ENCODE measurements at regions not wholly inside any gene's neighbourhood (a gene's known extent, or its start where the extent isn't known, plus 50 kb on each side); places are given as distances from the start of the nearest gene placed in this dataset.
"Not testable (repeated sequence)": the region's sequence is repeated elsewhere in the genome, so short reads cannot be mapped to it uniquely, and the experiment has no call there.

DNA sequence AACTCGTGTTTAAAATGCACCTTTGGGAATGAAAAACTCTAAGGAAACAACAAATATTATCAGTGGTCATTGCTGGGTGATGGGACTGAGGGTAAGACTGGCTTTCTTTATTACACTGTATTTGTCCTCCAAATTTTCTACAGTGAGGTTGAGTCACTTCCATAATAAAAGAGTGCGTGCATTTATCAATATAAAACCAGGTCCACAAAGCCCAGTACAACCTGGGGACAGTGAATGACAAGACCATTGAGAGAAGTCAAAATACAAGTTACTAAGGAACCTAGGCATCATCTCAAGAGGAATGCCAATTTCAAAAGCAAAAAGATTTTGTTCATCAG lies 76.4 kb downstream of the MAGED4 start:
- DNase-seq: no peak

DNA sequence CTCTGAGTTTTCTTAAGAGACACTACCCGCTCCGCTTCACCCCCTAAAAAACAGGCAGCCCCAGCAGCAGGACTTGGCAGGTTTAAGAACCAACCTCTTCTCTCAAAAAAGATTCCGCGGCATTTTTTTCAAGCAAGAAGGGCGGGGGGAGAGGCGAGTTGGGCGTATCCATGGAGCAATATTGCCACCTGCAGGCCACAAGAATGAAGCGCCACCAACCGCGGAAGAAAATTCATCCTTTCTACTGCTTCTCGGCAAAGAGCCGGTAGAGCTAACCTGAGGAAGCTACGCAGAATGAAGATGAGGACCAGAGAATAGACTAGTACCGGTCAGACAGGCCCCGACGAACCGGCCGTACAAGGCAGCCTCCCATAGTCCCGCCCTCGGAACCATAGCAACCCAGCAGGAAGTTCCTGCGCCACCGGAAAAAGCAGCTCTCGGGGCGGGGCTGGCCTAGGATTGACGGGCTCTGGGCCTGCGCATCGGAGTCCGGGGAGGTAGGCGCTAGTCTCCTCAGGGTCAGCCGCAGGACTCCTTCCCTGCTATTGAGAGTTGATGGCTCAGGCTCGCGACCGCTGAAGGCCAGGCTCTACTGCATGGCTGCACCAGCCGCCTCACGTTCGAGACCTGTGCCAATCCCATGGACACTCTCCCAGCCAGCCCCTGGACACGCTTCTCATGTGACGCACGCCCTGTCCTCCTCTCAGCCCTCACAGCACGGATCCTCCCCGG lies 76.9 kb downstream of the MAGED4 start:
- peak; percentile 55 for DNase-seq

DNA sequence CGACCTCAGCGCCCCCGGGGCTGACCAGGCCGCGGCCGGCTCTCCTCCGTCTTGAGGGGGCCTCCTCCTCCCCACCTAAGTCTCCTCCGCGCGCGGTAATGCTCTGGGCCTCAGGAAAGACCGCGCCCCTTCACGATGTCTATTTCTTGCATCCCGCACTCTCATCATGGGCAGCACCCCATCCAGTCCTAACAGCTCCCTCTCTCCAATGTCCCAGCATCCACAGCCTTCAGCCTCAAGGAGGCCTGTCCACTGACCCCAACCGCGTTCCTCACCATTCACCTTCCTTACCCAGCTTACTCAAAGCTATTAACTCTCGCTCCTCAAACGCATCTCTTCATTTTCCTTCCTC lies 77.5 kb downstream of the MAGED4 start:
- no peak for DNase-seq

DNA sequence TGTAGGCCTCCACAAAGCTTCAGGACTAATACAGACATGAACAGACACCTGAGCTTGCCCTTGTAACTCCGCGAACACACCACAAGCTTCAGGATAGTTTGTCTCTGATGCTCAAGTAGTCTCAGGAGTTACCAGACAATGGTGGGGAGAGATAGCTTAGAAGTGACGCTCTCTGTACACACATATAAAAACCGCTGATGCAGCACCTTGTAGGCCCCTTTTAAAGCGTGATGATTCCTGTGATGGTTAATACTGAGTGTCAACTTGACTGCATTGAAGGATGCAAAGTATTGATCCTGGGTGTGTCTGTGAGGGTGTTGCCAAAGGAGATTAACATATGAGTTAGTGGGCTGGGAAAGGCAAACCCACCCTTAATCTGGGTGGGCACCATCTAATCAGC lies 78.7 kb downstream of the MAGED4 start:
- DNase-seq: no peak

DNA sequence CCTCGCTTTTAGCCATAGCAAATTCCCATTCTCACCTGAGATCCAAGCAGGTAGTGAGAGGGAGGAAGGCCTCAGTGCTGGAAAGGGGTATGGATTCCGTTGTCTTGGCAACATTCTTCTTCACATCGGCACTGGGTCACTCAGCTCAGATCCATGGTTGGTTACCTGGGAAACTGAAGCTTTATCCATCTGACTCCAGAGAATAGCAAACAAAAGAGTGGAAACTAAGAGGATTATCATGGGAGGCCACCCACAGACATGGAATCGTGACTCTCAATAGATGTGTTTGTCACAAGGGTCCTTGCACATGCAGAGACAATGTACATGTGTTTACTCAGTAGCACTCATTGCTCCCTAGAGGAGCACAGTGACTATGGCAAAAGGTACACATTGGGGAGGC lies 81.0 kb downstream of the MAGED4 start:
- DNase-seq: no peak

DNA sequence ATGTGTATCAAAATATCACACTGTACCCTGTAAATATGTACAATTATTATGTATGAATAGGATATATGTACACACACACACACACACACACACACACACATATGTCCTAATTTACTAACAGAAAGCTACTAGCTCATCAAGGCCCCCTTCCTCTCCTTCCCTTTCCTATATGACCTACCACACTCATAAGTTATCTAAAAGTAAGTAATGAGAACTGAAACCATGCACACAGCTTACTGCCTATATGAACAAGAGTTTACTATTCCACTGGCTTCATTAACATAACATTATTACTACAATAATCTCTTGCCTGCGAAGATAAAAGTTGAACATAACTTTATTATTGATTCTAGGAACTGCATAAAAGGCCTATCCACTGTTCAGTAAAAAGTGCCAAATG lies 83.8 kb downstream of the MAGED4 start:
- DNase-seq: not testable (repeated sequence)

DNA sequence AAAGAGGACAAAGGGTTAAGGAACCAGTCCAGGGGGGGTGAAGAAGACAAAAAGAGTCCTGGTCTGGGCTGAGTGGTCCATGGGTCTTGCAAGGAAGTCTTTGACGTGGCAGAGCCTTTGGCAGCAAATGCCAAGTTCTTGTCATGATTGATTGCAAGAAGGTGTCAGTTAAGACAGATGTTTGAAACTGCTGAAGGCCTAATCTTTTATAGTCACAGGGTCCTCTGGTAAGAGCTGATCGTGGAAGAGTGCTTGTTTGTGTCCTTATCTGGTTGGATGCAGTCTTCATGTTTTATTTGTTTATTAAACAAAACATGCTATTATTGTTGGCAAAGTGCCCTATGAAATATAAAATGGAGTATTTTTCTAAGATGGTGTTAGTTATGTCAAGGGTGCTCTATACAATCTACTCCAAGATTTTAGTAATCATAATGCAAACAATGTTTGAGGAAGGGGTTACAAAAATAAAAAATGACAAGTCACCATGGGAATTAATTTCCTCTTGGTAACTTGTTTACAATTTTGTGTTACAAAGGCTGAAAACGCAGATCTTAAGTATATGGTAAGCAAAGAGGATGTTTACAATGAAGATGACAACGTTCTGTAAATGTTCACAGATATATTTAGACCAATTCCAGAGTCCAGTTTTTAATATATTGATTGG lies 85.9 kb downstream of the MAGED4 start:
- DNase-seq: no peak

DNA sequence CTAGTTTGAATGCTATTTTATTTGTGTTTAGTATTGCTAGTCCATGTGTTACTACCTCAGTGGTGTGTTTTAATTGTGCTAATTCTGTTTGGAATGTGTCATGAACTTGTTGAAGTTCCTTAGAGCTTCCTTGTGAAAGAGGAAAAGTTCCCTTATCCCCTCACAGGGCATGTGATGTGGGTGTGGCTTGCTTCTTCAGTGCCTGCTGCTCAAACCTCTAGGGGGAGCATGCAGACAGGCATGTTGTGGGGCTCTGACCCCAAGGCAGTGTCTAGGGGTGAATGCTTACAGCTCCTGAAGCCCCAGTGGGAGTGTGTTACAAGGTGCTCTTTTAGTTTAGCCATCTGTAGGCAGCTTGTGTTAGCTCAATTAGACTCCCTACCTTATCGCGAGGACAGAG lies 86.5 kb downstream of the MAGED4 start:
- DNase-seq: no peak

DNA sequence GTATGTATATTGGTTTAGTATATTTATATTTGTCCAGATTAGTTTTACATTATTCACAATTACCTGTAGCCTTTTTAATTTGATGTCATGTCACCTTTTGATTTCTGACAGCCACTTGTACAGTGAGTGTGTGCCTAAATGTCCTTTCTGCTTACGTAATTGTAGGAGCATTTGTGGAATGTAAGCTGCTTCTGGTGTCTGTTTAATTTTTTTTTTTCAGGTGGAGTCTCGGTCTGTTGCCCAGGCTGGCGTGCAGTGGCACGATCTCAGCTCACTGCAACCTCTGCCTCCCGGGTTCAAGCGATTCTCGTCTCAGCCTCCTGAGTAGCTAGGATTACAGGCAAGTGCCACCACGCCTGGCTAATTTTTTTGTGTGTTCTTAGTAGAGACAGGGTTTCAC lies 91.2 kb upstream of the XAGE2 start:
- no peak for DNase-seq

DNA sequence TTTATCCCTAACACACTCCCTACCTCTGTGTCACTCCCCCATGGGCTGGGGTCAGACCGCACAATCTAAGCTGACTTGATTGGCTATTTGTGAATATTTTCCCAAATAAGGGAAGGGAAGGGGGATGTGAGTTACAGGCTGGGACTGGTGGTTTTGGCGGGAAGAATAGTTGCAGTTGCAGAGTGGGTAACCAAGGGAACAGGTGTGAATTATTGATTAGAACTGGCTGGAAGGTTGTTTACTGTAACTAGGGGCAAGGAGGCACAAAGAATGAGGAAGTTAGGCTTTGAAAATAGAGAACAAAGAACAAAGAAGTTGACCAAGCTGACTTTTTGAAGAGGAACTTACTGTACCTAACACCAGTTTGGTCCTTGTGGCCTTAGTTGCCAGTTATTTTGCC lies 88.0 kb upstream of the XAGE2 start:
- DNase-seq: no peak

DNA sequence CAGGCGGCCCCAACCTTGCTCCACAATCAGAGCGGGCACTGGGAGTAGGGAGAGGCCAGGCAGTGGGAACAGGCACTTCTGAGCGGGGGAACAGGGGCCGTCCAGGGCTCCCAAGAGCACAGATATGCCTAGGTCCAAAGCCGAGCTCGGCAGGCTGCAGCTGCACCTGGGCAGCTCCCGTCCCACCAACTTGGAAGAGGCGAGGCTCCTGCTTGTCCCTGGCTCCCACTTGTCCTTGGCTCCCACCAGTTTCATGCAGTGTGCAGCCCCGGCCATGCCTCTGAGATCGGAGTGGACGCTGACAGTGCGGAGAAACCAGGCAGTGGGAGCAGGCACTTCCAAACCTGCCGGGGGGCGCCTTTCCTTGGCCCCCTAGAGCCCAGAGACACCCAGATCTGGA lies 84.0 kb upstream of the XAGE2 start:
- DNase-seq: no peak

DNA sequence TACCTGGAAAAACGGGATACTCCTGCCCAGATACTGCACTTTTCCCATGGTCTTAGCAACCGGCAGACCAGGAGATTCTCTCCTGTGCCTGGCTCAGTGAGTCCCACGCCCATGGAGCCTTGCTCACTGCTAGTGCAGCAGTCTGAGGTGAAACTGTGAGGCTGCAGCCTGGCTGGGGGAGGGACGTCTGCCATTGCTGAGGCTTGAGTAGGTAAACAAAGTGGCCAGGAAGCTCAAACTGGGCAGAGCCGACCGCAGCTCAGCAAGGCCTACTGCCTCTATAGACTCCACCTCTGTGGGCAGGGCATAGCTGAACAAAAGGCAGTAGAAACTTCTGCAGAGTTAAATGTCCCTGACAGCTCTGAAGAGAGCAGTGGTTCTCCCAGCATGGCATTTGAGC lies 69.9 kb upstream of the XAGE2 start:
- DNase-seq: not testable (repeated sequence)

DNA sequence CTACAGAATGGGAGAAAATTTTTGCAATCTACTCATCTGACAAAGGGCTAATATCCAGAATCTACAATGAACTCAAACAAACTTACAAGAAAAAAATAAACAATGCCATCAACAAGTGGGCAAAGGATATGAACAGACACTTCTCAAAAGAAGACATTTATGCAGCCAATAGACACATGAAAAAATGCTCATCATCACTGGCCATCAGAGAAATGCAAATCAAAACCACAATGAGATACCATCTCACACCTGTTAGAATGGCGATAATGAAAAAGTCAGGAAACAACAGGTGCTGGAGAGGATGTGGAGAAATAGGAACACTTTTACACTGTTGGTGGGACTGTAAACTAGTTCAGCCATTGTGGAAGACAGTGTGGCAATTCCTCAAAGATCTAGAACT lies 60.3 kb upstream of the XAGE2 start:
- DNase-seq: not testable (repeated sequence)
